ENCODE measurements at regions not wholly inside any gene's neighbourhood (a gene's known extent, or its start where the extent isn't known, plus 50 kb on each side); places are given as distances from the start of the nearest gene placed in this dataset.

DNA sequence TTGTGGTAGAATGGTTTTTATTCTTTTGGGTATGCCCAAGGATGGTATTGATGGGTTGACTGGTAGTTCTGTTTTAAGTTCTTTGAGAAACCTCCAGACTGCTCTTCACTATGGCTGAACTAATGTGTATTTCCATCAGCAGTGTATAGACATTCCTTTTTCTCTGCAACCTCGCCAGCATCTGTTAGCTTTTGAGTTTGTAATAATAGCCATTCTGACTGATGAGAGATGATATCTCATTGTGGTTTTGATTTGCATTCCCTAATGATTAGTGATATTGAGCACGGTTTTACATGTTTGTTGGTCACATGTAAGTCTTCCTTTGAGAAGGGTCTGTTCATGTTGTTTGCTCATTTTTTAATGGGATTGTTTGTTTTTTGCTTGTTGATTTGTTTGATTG lies 1348.7 kb upstream of the NXPH2 start:
- no peak for TF ChIP-seq POLR2AphosphoS5 (IDR thresholded peaks at IDR 0.05; ENCODE audit: low read depth, low read length)
- TF ChIP-seq POLR2A (IDR thresholded peaks at IDR 0.05; ENCODE audit: low read depth, low read length), result no peak
- no peak for TF ChIP-seq SPI1 (IDR thresholded peaks at IDR 0.05; ENCODE audit: low read depth, low read length)
- no peak for TF ChIP-seq POU2F2 (IDR thresholded peaks at IDR 0.05; ENCODE audit: low read depth, low read length)
- TF ChIP-seq TAF1 (IDR thresholded peaks at IDR 0.05; ENCODE audit: low read depth, low read length), result no peak

Data from GM12891 (cell line).